ENCODE measurements at regions not wholly inside any gene's neighbourhood (a gene's known extent, or its start where the extent isn't known, plus 50 kb on each side); places are given as distances from the start of the nearest gene placed in this dataset.
"Not testable (repeated sequence)": the region's sequence is repeated elsewhere in the genome, so short reads cannot be mapped to it uniquely, and the experiment has no call there.

GRCh38 chr3:25844891-25845290 is 55.0 kb downstream of the OXSM start:
- DNase-seq, result no peak

GRCh38 chr3:25846282-25846681 is 56.4 kb downstream of the OXSM start:
- no peak for DNase-seq

- DNase-seq, result no peak
Observed at GRCh38 chr3:25849091-25849490, 59.2 kb downstream of the OXSM start.

GRCh38 chr3:25849641-25850385 is 59.9 kb downstream of the OXSM start:
- no peak for DNase-seq

- not testable (repeated sequence) for DNase-seq
Observed at GRCh38 chr3:25851693-25852259, 61.9 kb downstream of the OXSM start.

- DNase-seq, result no peak
Observed at GRCh38 chr3:25854214-25854613, 64.3 kb downstream of the OXSM start.

GRCh38 chr3:25854635-25855034 is 64.7 kb downstream of the OXSM start:
- DNase-seq, result no peak

- no peak for DNase-seq
Observed at GRCh38 chr3:25855266-25855784, 65.4 kb downstream of the OXSM start.

- no peak for DNase-seq
Observed at GRCh38 chr3:25856902-25857518, 67.1 kb downstream of the OXSM start.

GRCh38 chr3:25861566-25861965 is 71.7 kb downstream of the OXSM start:
- DNase-seq, result no peak

GRCh38 chr3:25863011-25863415 is 73.1 kb downstream of the OXSM start:
- no peak for DNase-seq

- DNase-seq, result no peak
Observed at GRCh38 chr3:25863416-25863959, 73.6 kb downstream of the OXSM start.

GRCh38 chr3:25870452-25870851 is 80.6 kb downstream of the OXSM start:
- no peak for DNase-seq

- no peak for DNase-seq
Observed at GRCh38 chr3:25872200-25872877, 82.4 kb downstream of the OXSM start.

GRCh38 chr3:25883492-25883891 is 93.6 kb downstream of the OXSM start:
- no peak for DNase-seq

GRCh38 chr3:25884981-25885380 is 95.1 kb downstream of the OXSM start:
- DNase-seq, result no peak

- no peak for DNase-seq
Observed at GRCh38 chr3:25885544-25885943, 95.7 kb downstream of the OXSM start.

- DNase-seq, result no peak
Observed at GRCh38 chr3:25887907-25888306, 98.0 kb downstream of the OXSM start.

- DNase-seq, result no peak
Observed at GRCh38 chr3:25888892-25889524, 99.1 kb downstream of the OXSM start.

- DNase-seq, result no peak
Observed at GRCh38 chr3:25889525-25889917, 99.6 kb downstream of the OXSM start.

- no peak for DNase-seq
Observed at GRCh38 chr3:25894101-25894500, 104.2 kb downstream of the OXSM start.

Measured in anterior cingulate cortex (tissue), 58 donors.